Astrocyte (in vitro differentiated cells and primary cell): ENCODE measurements at regions not wholly inside any gene's neighbourhood (a gene's known extent, or its start where the extent isn't known, plus 50 kb on each side); places are given as distances from the start of the nearest gene placed in this dataset.

Source experiments
- DNase-seq: peaks from one replicate; pipeline ENCODE4 v3.0.0-alpha.2; 2010; ENCODE audit warnings: low read depth
- FAIRE-seq: peaks from 2 replicates; lab custom pipeline; 2011; peaks lifted over from hg19 to GRCh38; lab: Jason Lieb, UNC
- H2AFZ ChIP-seq: 2 replicates; pipeline ENCODE4 v1.6.0; 2012; ENCODE audit warnings: low read depth, low read length, inconsistent platforms
- H3K27ac ChIP-seq: 2 replicates; pipeline ENCODE4 v1.5.1; 2011; ENCODE audit warnings: low read depth, low read length, inconsistent platforms
- H3K27me3 ChIP-seq: 2 replicates; pipeline ENCODE4 v1.6.0; 2011; ENCODE audit warnings: low read length, inconsistent platforms; ENCODE audit not compliant: insufficient read depth
- H3K36me3 ChIP-seq: 2 replicates; pipeline ENCODE4 v1.5.1; 2011; ENCODE audit warnings: low read length, inconsistent platforms; ENCODE audit not compliant: insufficient read depth
- H3K4me1 ChIP-seq: 2 replicates; pipeline ENCODE4 v1.5.1; 2011; ENCODE audit warnings: low read length, inconsistent platforms; ENCODE audit not compliant: insufficient read depth
- H3K4me2 ChIP-seq: 2 replicates; pipeline ENCODE4 v1.6.0; 2012; ENCODE audit warnings: low read length, inconsistent platforms
- H3K4me3 ChIP-seq: 2 replicates; pipeline ENCODE4 v1.5.1; 2011; ENCODE audit warnings: low read depth, mild to moderate bottlenecking, low read length, inconsistent platforms; ENCODE audit not compliant: insufficient read depth
- H3K79me2 ChIP-seq: 2 replicates; pipeline ENCODE4 v1.6.0; 2012; ENCODE audit warnings: mild to moderate bottlenecking, low read length, inconsistent platforms; ENCODE audit not compliant: insufficient read depth
- H3K9ac ChIP-seq: 2 replicates; pipeline ENCODE4 v1.6.0; 2012; ENCODE audit warnings: mild to moderate bottlenecking, low read length, inconsistent platforms
- H3K9me3 ChIP-seq: 2 replicates; pipeline ENCODE4 v1.5.1; 2012; ENCODE audit warnings: low read depth, mild to moderate bottlenecking, low read length, inconsistent platforms; ENCODE audit not compliant: insufficient read depth
- H4K20me1 ChIP-seq: 2 replicates; pipeline ENCODE4 v1.6.0; 2012; ENCODE audit warnings: low read length, inconsistent platforms; ENCODE audit not compliant: insufficient read depth
- H3K27ac Mint-ChIP-seq: one replicate; pipeline ENCODE4 v1.8.0; 2021; ENCODE audit warnings: mild to moderate bottlenecking, mixed read lengths; ENCODE audit not compliant: unreplicated experiment
- H3K27me3 Mint-ChIP-seq: one replicate; pipeline ENCODE4 v1.8.0; 2021; ENCODE audit warnings: low read depth, mixed read lengths; ENCODE audit not compliant: unreplicated experiment
- H3K36me3 Mint-ChIP-seq: one replicate; pipeline ENCODE4 v1.8.0; 2021; ENCODE audit warnings: low read depth, mixed read lengths; ENCODE audit not compliant: unreplicated experiment
- H3K4me1 Mint-ChIP-seq: one replicate; pipeline ENCODE4 v1.8.0; 2021; ENCODE audit warnings: low read depth, mixed read lengths; ENCODE audit not compliant: unreplicated experiment
- H3K4me3 Mint-ChIP-seq: one replicate; pipeline ENCODE4 v1.8.0; 2021; ENCODE audit warnings: mild to moderate bottlenecking, moderate library complexity, mixed read lengths; ENCODE audit not compliant: unreplicated experiment
- H3K9me3 Mint-ChIP-seq: one replicate; pipeline ENCODE4 v1.8.0; 2021; ENCODE audit warnings: mild to moderate bottlenecking, mixed read lengths; ENCODE audit not compliant: unreplicated experiment
- CTCF ChIP-seq: IDR thresholded peaks from 2 replicates; pipeline ENCODE4 v1.5.1; 2011; ENCODE audit warnings: low read depth, mild to moderate bottlenecking, inconsistent platforms, low read length, moderate library complexity; ENCODE audit not compliant: insufficient read depth
- EZH2 ChIP-seq: IDR thresholded peaks from 2 replicates; pipeline ENCODE4 v1.6.1; 2012; ENCODE audit warnings: mild to moderate bottlenecking, low read length, inconsistent platforms; ENCODE audit not compliant: insufficient read depth

GRCh38 chr4:37510626-37511025, 175.6 kb downstream of the RELL1 start:
- no peaks in the 10 kb centered on the region for H3K36me3 ChIP-seq
- no peak overlapping the region for H3K27ac Mint-ChIP-seq
- no peaks in the 10 kb centered on the region for H3K27me3 Mint-ChIP-seq
- H3K4me2 ChIP-seq = no peak overlapping the region
- peaks cover 2% of the 10 kb centered on the region for H3K9me3 Mint-ChIP-seq
- H3K79me2 ChIP-seq = no peaks in the 10 kb centered on the region
- no peaks in the 10 kb centered on the region for H4K20me1 ChIP-seq
- no peak overlapping the region for H3K27ac ChIP-seq
- H3K4me1 ChIP-seq = no peaks in the 10 kb centered on the region
- TF ChIP-seq CTCF (no peak), EZH2 (no peak)
- H3K27me3 ChIP-seq = no peaks in the 10 kb centered on the region
- no peaks in the 10 kb centered on the region for H3K36me3 Mint-ChIP-seq
- DNase-seq (no peak), FAIRE-seq (no peak)
- no peaks in the 10 kb centered on the region for H3K4me1 Mint-ChIP-seq
- H2AFZ ChIP-seq = no peak overlapping the region
- no peak overlapping the region for H3K9ac ChIP-seq
- H3K4me3 ChIP-seq = no peak overlapping the region
- no peak overlapping the region for H3K4me3 Mint-ChIP-seq
- H3K9me3 ChIP-seq = peaks cover 3% of the 10 kb centered on the region

- no peaks in the 10 kb centered on the region for H3K9me3 ChIP-seq
- H3K4me2 ChIP-seq = no peak overlapping the region
- H3K4me3 ChIP-seq = no peak overlapping the region
- H3K79me2 ChIP-seq = no peaks in the 10 kb centered on the region
- Mint-ChIP-seq H3K4me1 (no peaks in the 10 kb centered on the region), H3K27me3 (peaks cover 7% of the 10 kb centered on the region), H3K4me3 (no peak overlapping the region), H3K27ac (no peak overlapping the region), H3K9me3 (peaks cover 4% of the 10 kb centered on the region), H3K36me3 (no peaks in the 10 kb centered on the region)
- TF ChIP-seq EZH2 (no peak), CTCF (no peak)
- no peak overlapping the region for H3K9ac ChIP-seq
- H4K20me1 ChIP-seq = no peaks in the 10 kb centered on the region
- FAIRE-seq = no peak
- no peaks in the 10 kb centered on the region for H3K4me1 ChIP-seq
- no peak overlapping the region for H3K27ac ChIP-seq
- no peaks in the 10 kb centered on the region for H3K27me3 ChIP-seq
- H3K36me3 ChIP-seq = no peaks in the 10 kb centered on the region
- H2AFZ ChIP-seq = no peak overlapping the region
- DNase-seq = no peak
Measured at GRCh38 chr4:37503261-37503660, 182.9 kb downstream of the RELL1 start.

- no peak overlapping the region for H3K4me2 ChIP-seq
- H3K4me1 ChIP-seq = no peaks in the 10 kb centered on the region
- no peaks in the 10 kb centered on the region for H4K20me1 ChIP-seq
- no peaks in the 10 kb centered on the region for H3K9me3 ChIP-seq
- H3K36me3 ChIP-seq = no peaks in the 10 kb centered on the region
- H3K9me3 Mint-ChIP-seq = peaks cover 4% of the 10 kb centered on the region
- no peaks in the 10 kb centered on the region for H3K79me2 ChIP-seq
- no peaks in the 10 kb centered on the region for H3K36me3 Mint-ChIP-seq
- peaks cover 7% of the 10 kb centered on the region for H3K27me3 Mint-ChIP-seq
- DNase-seq (no peak), FAIRE-seq (no peak)
- H3K27ac Mint-ChIP-seq = no peak overlapping the region
- no peaks in the 10 kb centered on the region for H3K4me1 Mint-ChIP-seq
- no peak overlapping the region for H2AFZ ChIP-seq
- no peaks in the 10 kb centered on the region for H3K27me3 ChIP-seq
- no peak overlapping the region for H3K9ac ChIP-seq
- TF ChIP-seq EZH2 = no peak
- TF ChIP-seq CTCF = no peak
- no peak overlapping the region for H3K4me3 ChIP-seq
- H3K4me3 Mint-ChIP-seq = no peak overlapping the region
- H3K27ac ChIP-seq = no peak overlapping the region
Measured at GRCh38 chr4:37502070-37502469, 184.1 kb downstream of the RELL1 start.
